ENCODE measurements at regions not wholly inside any gene's neighbourhood (a gene's known extent, or its start where the extent isn't known, plus 50 kb on each side); places are given as distances from the start of the nearest gene placed in this dataset.

GRCh38 chr6:62344850-62345249, 58.8 kb upstream of the KHDRBS2 start:
- no peak for DNase-seq (ENCODE audit: low read depth)

DNA sequence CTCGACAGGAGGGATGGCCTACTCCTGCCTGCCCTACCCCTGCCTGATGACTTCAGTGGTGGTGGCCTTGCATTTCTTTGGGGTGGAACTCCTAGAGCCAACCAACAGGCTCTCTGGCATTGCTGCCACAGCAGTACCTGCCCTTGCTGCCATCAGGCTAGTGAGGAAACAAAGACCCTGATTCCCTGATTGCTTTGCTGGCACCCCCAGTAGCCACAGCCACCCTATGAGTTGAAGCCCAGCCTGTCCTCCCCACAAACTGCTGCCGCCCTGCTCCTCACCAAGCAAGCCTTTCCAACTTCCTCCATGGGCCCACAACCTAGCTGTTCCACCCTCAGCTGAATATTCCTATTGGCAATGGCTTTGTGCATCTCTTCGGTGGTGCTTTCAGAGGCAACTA, 52.5 kb upstream of the KHDRBS2 start:
- DNase-seq (ENCODE audit: low read depth): no peak

All from myocyte (in vitro differentiated cells).